Neural cell (in vitro differentiated cells): ENCODE measurements at regions not wholly inside any gene's neighbourhood (a gene's known extent, or its start where the extent isn't known, plus 50 kb on each side); places are given as distances from the start of the nearest gene placed in this dataset.

Source experiments
- EP300 ChIP-seq: fragments of 450-650 bp; conservative IDR thresholded peaks from 2 replicates; pipeline ENCODE4 v1.6.1; 2014; ENCODE audit warnings: antibody characterized with exemption, mild to moderate bottlenecking, moderate library complexity; ENCODE audit not compliant: poor library complexity, severe bottlenecking
- EZH2 ChIP-seq: fragments of 200-600, 300-800 bp; shearing (Covaris generic), sonication (generic); IDR thresholded peaks from 2 replicates; pipeline ENCODE4 v1.6.1; 2014; ENCODE audit warnings: antibody characterized with exemption, low read length, borderline replicate concordance, mild to moderate bottlenecking; ENCODE audit not compliant: insufficient read depth, poor library complexity, severe bottlenecking
- MXI1 ChIP-seq: fragments of 450-650 bp; conservative IDR thresholded peaks from 2 replicates; pipeline ENCODE4 v1.6.1; 2014; ENCODE audit warnings: antibody characterized with exemption, mild to moderate bottlenecking; ENCODE audit not compliant: poor library complexity, severe bottlenecking
- POLR2AphosphoS5 ChIP-seq: IDR thresholded peaks from 2 replicates; pipeline ENCODE4 v1.6.1; 2012
- RAD21 ChIP-seq: fragments of 450-650 bp; conservative IDR thresholded peaks from 2 replicates; pipeline ENCODE4 v1.6.1; 2014; ENCODE audit warnings: antibody characterized with exemption, mild to moderate bottlenecking, moderate library complexity
- SMC3 ChIP-seq: fragments of 450-650 bp; conservative IDR thresholded peaks from 2 replicates; pipeline ENCODE4 v1.6.1; 2014; ENCODE audit warnings: antibody characterized with exemption, mild to moderate bottlenecking, moderate library complexity; ENCODE audit not compliant: poor library complexity
- TAF1 ChIP-seq: IDR thresholded peaks from 2 replicates; pipeline ENCODE4 v1.6.1; 2012; ENCODE audit warnings: low read depth
- TF ChIP-seq, protein P1 (sequence below): fragments of 450-650 bp; IDR thresholded peaks from 2 replicates; pipeline ENCODE4 v1.5.1; 2014; ENCODE audit warnings: antibody characterized with exemption, mild to moderate bottlenecking, moderate library complexity; ENCODE audit not compliant: poor library complexity, severe bottlenecking
- TF ChIP-seq, protein P2 (sequence below): IDR thresholded peaks from 2 replicates; pipeline ENCODE4 v1.6.1; 2012; ENCODE audit warnings: borderline replicate concordance

DNA sequence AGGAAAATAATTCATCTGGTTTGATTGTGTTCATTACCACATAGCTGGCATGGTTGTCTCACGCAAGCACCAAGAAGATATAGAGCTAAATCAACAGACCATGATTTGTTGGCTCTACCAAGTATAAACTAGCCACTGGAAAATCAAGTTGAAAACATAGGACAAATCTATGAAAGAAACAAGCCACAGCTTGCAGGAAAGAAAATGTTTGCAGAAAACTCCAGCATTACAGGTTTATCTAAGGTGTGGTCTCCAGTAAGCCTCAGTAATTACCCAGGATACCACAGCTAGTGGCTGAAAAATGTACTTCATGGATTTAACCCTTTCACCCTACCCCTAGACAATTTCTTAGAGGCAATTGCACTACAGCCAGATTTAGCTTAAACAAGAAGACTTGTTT, 340.6 kb downstream of the SOX2 start:
- TF ChIP-seq EZH2 (no peak), POLR2AphosphoS5 (no peak), RAD21 (no peak), EP300 (no peak), MXI1 (no peak), SMC3 (no peak), TAF1 (no peak)
- TF ChIP-seq, protein P1, sequence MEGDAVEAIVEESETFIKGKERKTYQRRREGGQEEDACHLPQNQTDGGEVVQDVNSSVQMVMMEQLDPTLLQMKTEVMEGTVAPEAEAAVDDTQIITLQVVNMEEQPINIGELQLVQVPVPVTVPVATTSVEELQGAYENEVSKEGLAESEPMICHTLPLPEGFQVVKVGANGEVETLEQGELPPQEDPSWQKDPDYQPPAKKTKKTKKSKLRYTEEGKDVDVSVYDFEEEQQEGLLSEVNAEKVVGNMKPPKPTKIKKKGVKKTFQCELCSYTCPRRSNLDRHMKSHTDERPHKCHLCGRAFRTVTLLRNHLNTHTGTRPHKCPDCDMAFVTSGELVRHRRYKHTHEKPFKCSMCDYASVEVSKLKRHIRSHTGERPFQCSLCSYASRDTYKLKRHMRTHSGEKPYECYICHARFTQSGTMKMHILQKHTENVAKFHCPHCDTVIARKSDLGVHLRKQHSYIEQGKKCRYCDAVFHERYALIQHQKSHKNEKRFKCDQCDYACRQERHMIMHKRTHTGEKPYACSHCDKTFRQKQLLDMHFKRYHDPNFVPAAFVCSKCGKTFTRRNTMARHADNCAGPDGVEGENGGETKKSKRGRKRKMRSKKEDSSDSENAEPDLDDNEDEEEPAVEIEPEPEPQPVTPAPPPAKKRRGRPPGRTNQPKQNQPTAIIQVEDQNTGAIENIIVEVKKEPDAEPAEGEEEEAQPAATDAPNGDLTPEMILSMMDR, result no peak
- TF ChIP-seq, protein P2, sequence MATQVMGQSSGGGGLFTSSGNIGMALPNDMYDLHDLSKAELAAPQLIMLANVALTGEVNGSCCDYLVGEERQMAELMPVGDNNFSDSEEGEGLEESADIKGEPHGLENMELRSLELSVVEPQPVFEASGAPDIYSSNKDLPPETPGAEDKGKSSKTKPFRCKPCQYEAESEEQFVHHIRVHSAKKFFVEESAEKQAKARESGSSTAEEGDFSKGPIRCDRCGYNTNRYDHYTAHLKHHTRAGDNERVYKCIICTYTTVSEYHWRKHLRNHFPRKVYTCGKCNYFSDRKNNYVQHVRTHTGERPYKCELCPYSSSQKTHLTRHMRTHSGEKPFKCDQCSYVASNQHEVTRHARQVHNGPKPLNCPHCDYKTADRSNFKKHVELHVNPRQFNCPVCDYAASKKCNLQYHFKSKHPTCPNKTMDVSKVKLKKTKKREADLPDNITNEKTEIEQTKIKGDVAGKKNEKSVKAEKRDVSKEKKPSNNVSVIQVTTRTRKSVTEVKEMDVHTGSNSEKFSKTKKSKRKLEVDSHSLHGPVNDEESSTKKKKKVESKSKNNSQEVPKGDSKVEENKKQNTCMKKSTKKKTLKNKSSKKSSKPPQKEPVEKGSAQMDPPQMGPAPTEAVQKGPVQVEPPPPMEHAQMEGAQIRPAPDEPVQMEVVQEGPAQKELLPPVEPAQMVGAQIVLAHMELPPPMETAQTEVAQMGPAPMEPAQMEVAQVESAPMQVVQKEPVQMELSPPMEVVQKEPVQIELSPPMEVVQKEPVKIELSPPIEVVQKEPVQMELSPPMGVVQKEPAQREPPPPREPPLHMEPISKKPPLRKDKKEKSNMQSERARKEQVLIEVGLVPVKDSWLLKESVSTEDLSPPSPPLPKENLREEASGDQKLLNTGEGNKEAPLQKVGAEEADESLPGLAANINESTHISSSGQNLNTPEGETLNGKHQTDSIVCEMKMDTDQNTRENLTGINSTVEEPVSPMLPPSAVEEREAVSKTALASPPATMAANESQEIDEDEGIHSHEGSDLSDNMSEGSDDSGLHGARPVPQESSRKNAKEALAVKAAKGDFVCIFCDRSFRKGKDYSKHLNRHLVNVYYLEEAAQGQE, result no peak
